ENCODE measurements at regions not wholly inside any gene's neighbourhood (a gene's known extent, or its start where the extent isn't known, plus 50 kb on each side); places are given as distances from the start of the nearest gene placed in this dataset.

GRCh38 chr4:14280567-14280966 is 653.0 kb upstream of the BOD1L1 start:
- TF ChIP-seq POLR2A (IDR thresholded peaks at IDR 0.05), result no peak
- no peak for TF ChIP-seq CTCF (IDR thresholded peaks at IDR 0.05)
- TF ChIP-seq EP300 (IDR thresholded peaks at IDR 0.05), result no peak
- TF ChIP-seq POLR2AphosphoS5 (IDR thresholded peaks at IDR 0.05), result no peak
